ENCODE measurements at regions not wholly inside any gene's neighbourhood (a gene's known extent, or its start where the extent isn't known, plus 50 kb on each side); places are given as distances from the start of the nearest gene placed in this dataset.

DNA sequence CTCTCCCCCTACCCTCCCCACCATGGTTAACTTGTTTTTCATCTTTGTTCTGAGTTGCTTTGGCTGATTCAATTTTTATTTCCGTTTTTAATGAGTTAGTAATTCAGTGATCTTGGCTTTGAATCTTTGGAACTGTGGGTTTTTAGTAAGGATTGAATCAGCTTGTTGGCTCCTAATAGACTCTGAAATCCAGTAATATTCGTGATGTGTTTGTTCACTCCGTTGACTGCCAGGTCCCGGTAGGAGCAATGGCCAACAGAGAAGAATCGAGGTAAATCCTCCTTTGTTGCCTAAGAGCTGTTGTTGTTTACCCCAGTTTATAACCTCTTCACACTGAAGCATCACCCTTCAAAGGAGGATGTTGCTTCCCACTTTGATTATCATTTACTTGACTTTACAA lies 92.7 kb downstream of the PCSK1 start:
- Histone ChIP-seq H2BK5ac (ENCODE audit: low read depth, low read length, poor library complexity, severe bottlenecking) (no peak overlapping the region), H3K36me3 (ENCODE audit: control insufficient read depth in 1 of 2, insufficient read depth in 2 of 2, low read depth in 1 of 2, low read length in 2 of 2) (no peaks in the 10 kb centered on the region), H3K9me3 (ENCODE audit: control insufficient read depth, low read length) (no peaks in the 10 kb centered on the region), H3K23ac (ENCODE audit: low read length in 2 of 2) (no peak overlapping the region), H4K91ac (ENCODE audit: low read length) (no peak overlapping the region), H2BK15ac (ENCODE audit: low read depth, poor library complexity, severe bottlenecking) (no peak overlapping the region), H2AK5ac (ENCODE audit: low read length, severe bottlenecking) (no peak overlapping the region), H3K4me2 (ENCODE audit: low read length, poor library complexity, severe bottlenecking) (no peak overlapping the region), H2AFZ (ENCODE audit: low read depth, low read length) (no peak overlapping the region), H3K4ac (ENCODE audit: low read depth in 1 of 2, low read length in 2 of 2) (no peak overlapping the region), H3K4me3 (ENCODE audit: insufficient read depth in 1 of 2, low read depth in 1 of 2, low read length in 2 of 2) (peak overlapping the region in 1 of 2 experiments; percentile 24), H3K4me1 (ENCODE audit: control insufficient read depth, insufficient read depth, low read depth, low read length) (peaks cover 1% of the 10 kb centered on the region), H3K79me1 (replicated peaks; ENCODE audit: low read length, poor library complexity, severe bottlenecking) (no peaks in the 10 kb centered on the region), H2BK120ac (ENCODE audit: low read depth, low read length) (no peak overlapping the region), H3K27me3 (ENCODE audit: control insufficient read depth in 1 of 2, insufficient read depth in 1 of 2, low read length in 2 of 2) (no peaks in the 10 kb centered on the region), H3K14ac (ENCODE audit: low read length in 2 of 2) (no peak overlapping the region), H3K27ac (ENCODE audit: low read length, poor library complexity, severe bottlenecking) (no peak overlapping the region), H3K9ac (ENCODE audit: low read length) (peak overlapping the region; percentile 57), H4K8ac (ENCODE audit: low read length) (no peak overlapping the region), H2BK12ac (ENCODE audit: low read length in 2 of 2) (no peak overlapping the region), H3K18ac (ENCODE audit: low read depth in 1 of 2, low read length in 2 of 2) (no peak overlapping the region)
- 91% methylated on average over 5 of the region's 5 CpGs for WGBS
- no peak for DNase-seq

GRCh38 chr5:96339862-96340261 lies 93.2 kb downstream of the PCSK1 start:
- H4K91ac ChIP-seq (ENCODE audit: low read length): no peak overlapping the region
- H3K36me3 ChIP-seq (ENCODE audit: control insufficient read depth in 1 of 2, insufficient read depth in 2 of 2, low read depth in 1 of 2, low read length in 2 of 2): no peaks in the 10 kb centered on the region
- no peak overlapping the region for H3K4me3 ChIP-seq (ENCODE audit: insufficient read depth in 1 of 2, low read depth in 1 of 2, low read length in 2 of 2)
- no peak overlapping the region for H3K23ac ChIP-seq (ENCODE audit: low read length in 2 of 2)
- H2BK15ac ChIP-seq (ENCODE audit: low read depth, poor library complexity, severe bottlenecking): no peak overlapping the region
- H2BK5ac ChIP-seq (ENCODE audit: low read depth, low read length, poor library complexity, severe bottlenecking): no peak overlapping the region
- no peak overlapping the region for H3K4me2 ChIP-seq (ENCODE audit: low read length, poor library complexity, severe bottlenecking)
- H3K14ac ChIP-seq (ENCODE audit: low read length in 2 of 2): no peak overlapping the region
- H3K27ac ChIP-seq (ENCODE audit: low read length, poor library complexity, severe bottlenecking): no peak overlapping the region
- no peak overlapping the region for H2AFZ ChIP-seq (ENCODE audit: low read depth, low read length)
- no peaks in the 10 kb centered on the region for H3K79me1 ChIP-seq (replicated peaks; ENCODE audit: low read length, poor library complexity, severe bottlenecking)
- peaks cover 1% of the 10 kb centered on the region for H3K4me1 ChIP-seq (ENCODE audit: control insufficient read depth, insufficient read depth, low read depth, low read length)
- H3K4ac ChIP-seq (ENCODE audit: low read depth in 1 of 2, low read length in 2 of 2): no peak overlapping the region
- H4K8ac ChIP-seq (ENCODE audit: low read length): no peak overlapping the region
- 97% methylated on average over 3 of the region's 3 CpGs for WGBS
- no peak overlapping the region for H2AK5ac ChIP-seq (ENCODE audit: low read length, severe bottlenecking)
- peak overlapping the region; percentile 57 for H3K9ac ChIP-seq (ENCODE audit: low read length)
- peak overlapping the region in 1 of 2 experiments; percentile 37 for H2BK12ac ChIP-seq (ENCODE audit: low read length in 2 of 2)
- H3K27me3 ChIP-seq (ENCODE audit: control insufficient read depth in 1 of 2, insufficient read depth in 1 of 2, low read length in 2 of 2): no peaks in the 10 kb centered on the region
- H3K18ac ChIP-seq (ENCODE audit: low read depth in 1 of 2, low read length in 2 of 2): peak overlapping the region in 1 of 2 experiments; percentile 6
- no peak overlapping the region for H2BK120ac ChIP-seq (ENCODE audit: low read depth, low read length)
- DNase-seq: no peak
- H3K9me3 ChIP-seq (ENCODE audit: control insufficient read depth, low read length): no peaks in the 10 kb centered on the region

DNA sequence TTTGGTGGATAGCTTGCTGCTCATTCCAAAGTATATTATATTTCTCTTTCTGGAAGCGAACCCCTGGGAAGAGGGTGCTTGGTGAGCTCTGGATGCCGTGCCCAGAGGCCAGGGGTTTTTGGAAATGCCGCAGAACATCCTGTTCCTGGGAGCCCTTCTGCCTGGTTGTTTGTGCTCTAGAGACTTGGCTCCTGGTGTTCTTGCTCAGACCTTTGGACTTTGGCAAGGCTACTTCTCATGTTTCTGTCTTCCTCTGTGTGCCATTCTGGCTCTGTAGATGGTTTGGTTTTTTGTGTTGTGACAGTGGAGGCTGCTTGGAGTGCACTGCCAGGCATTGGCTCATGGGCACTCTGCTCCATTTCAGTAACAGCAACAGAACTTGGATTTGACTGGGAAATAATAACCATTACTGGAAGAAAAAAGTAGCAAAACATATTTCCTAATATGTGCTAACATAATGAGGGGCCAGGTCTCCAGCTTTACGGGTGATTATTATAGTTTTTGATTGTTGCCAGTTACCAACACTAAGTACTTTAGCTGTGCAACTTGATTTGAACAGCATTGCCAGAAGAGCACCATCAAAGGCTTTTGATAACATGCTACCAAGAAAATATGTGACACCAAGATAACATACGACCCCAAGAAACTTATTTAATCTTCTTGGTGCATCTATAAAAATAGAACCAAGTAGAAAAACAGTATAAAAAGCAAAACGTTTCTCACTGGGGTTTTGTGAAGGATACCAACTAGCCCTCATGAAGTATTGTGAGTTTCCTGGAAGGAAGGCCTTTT lies 94.2 kb downstream of the PCSK1 start:
- no peak overlapping the region for H3K4me2 ChIP-seq (ENCODE audit: low read length, poor library complexity, severe bottlenecking)
- no peak overlapping the region for H3K9ac ChIP-seq (ENCODE audit: low read length)
- no peak overlapping the region for H3K23ac ChIP-seq (ENCODE audit: low read length in 2 of 2)
- H3K4me3 ChIP-seq (ENCODE audit: insufficient read depth in 1 of 2, low read depth in 1 of 2, low read length in 2 of 2): no peak overlapping the region
- no peak overlapping the region for H3K18ac ChIP-seq (ENCODE audit: low read depth in 1 of 2, low read length in 2 of 2)
- peaks cover 1% of the 10 kb centered on the region for H3K4me1 ChIP-seq (ENCODE audit: control insufficient read depth, insufficient read depth, low read depth, low read length)
- no peak overlapping the region for H2BK5ac ChIP-seq (ENCODE audit: low read depth, low read length, poor library complexity, severe bottlenecking)
- no peak overlapping the region for H2BK12ac ChIP-seq (ENCODE audit: low read length in 2 of 2)
- H3K14ac ChIP-seq (ENCODE audit: low read length in 2 of 2): no peak overlapping the region
- H2AFZ ChIP-seq (ENCODE audit: low read depth, low read length): no peak overlapping the region
- H3K27me3 ChIP-seq (ENCODE audit: control insufficient read depth in 1 of 2, insufficient read depth in 1 of 2, low read length in 2 of 2): no peaks in the 10 kb centered on the region
- no peak overlapping the region for H3K27ac ChIP-seq (ENCODE audit: low read length, poor library complexity, severe bottlenecking)
- no peak overlapping the region for H4K91ac ChIP-seq (ENCODE audit: low read length)
- DNase-seq: no peak
- no peak overlapping the region for H3K4ac ChIP-seq (ENCODE audit: low read depth in 1 of 2, low read length in 2 of 2)
- no peak overlapping the region for H2BK15ac ChIP-seq (ENCODE audit: low read depth, poor library complexity, severe bottlenecking)
- H4K8ac ChIP-seq (ENCODE audit: low read length): no peak overlapping the region
- H2AK5ac ChIP-seq (ENCODE audit: low read length, severe bottlenecking): no peak overlapping the region
- 93% methylated on average over 5 of the region's 6 CpGs for WGBS
- H3K79me1 ChIP-seq (replicated peaks; ENCODE audit: low read length, poor library complexity, severe bottlenecking): no peaks in the 10 kb centered on the region
- no peaks in the 10 kb centered on the region for H3K36me3 ChIP-seq (ENCODE audit: control insufficient read depth in 1 of 2, insufficient read depth in 2 of 2, low read depth in 1 of 2, low read length in 2 of 2)
- no peak overlapping the region for H2BK120ac ChIP-seq (ENCODE audit: low read depth, low read length)
- no peaks in the 10 kb centered on the region for H3K9me3 ChIP-seq (ENCODE audit: control insufficient read depth, low read length)

- H2BK12ac ChIP-seq (ENCODE audit: low read length in 2 of 2): no peak overlapping the region
- H2BK120ac ChIP-seq (ENCODE audit: low read depth, low read length): no peak overlapping the region
- no peak overlapping the region for H3K14ac ChIP-seq (ENCODE audit: low read length in 2 of 2)
- H2AK5ac ChIP-seq (ENCODE audit: low read length, severe bottlenecking): no peak overlapping the region
- H3K27ac ChIP-seq (ENCODE audit: low read length, poor library complexity, severe bottlenecking): no peak overlapping the region
- H3K4me2 ChIP-seq (ENCODE audit: low read length, poor library complexity, severe bottlenecking): no peak overlapping the region
- H3K27me3 ChIP-seq (ENCODE audit: control insufficient read depth in 1 of 2, insufficient read depth in 1 of 2, low read length in 2 of 2): no peaks in the 10 kb centered on the region
- H3K4ac ChIP-seq (ENCODE audit: low read depth in 1 of 2, low read length in 2 of 2): no peak overlapping the region
- H3K79me1 ChIP-seq (replicated peaks; ENCODE audit: low read length, poor library complexity, severe bottlenecking): no peaks in the 10 kb centered on the region
- no peak overlapping the region for H2AFZ ChIP-seq (ENCODE audit: low read depth, low read length)
- no peak overlapping the region for H3K9ac ChIP-seq (ENCODE audit: low read length)
- no peak for DNase-seq
- no peak overlapping the region for H3K23ac ChIP-seq (ENCODE audit: low read length in 2 of 2)
- no peak overlapping the region for H4K8ac ChIP-seq (ENCODE audit: low read length)
- H2BK15ac ChIP-seq (ENCODE audit: low read depth, poor library complexity, severe bottlenecking): no peak overlapping the region
- no peaks in the 10 kb centered on the region for H3K9me3 ChIP-seq (ENCODE audit: control insufficient read depth, low read length)
- H4K91ac ChIP-seq (ENCODE audit: low read length): no peak overlapping the region
- peaks cover 5% of the 10 kb centered on the region for H3K4me1 ChIP-seq (ENCODE audit: control insufficient read depth, insufficient read depth, low read depth, low read length)
- no peaks in the 10 kb centered on the region for H3K36me3 ChIP-seq (ENCODE audit: control insufficient read depth in 1 of 2, insufficient read depth in 2 of 2, low read depth in 1 of 2, low read length in 2 of 2)
- WGBS: 93% methylated on average over 2 of the region's 2 CpGs
- no peak overlapping the region for H2BK5ac ChIP-seq (ENCODE audit: low read depth, low read length, poor library complexity, severe bottlenecking)
- H3K18ac ChIP-seq (ENCODE audit: low read depth in 1 of 2, low read length in 2 of 2): no peak overlapping the region
- no peak overlapping the region for H3K4me3 ChIP-seq (ENCODE audit: insufficient read depth in 1 of 2, low read depth in 1 of 2, low read length in 2 of 2)
Measured at GRCh38 chr5:96338091-96338490, 95.0 kb downstream of the PCSK1 start.
